GM18498 (cell line): ENCODE measurements at regions not wholly inside any gene's neighbourhood (a gene's known extent, or its start where the extent isn't known, plus 50 kb on each side); places are given as distances from the start of the nearest gene placed in this dataset.

Experiments used
- ATAC-seq: cut with Tn5 transposase; IDR thresholded peaks from one replicate; pipeline ENCODE4 v1.9.1; 2021; ENCODE audit warnings: mild to moderate bottlenecking, moderate library complexity; ENCODE audit not compliant: unreplicated experiment

DNA sequence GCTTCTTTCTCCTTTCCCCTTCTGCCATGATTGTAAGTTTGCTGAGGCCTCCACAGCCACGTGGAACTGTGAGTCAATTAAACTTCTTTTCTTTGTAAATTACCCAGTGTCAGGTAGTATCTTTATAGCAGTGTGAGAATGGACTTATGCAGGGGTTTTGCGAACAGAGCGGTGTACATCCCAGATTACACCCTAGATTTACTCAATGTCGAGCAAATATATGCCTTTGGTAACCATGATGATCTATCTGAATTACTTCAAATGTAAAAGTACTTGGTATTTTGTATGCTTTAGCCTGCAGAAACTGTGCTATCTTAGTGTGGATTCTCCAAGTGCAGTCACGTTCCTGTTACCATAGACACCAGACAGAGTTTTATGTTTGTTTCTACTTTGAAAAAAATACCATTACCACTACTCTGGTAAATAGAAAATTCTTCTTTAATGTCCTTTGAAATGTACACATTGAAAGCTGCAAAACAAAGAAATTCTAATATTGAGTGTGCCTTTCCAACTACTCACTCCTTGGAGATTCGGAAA lies 510.4 kb upstream of the ARGLU1 start:
- no peak for ATAC-seq

DNA sequence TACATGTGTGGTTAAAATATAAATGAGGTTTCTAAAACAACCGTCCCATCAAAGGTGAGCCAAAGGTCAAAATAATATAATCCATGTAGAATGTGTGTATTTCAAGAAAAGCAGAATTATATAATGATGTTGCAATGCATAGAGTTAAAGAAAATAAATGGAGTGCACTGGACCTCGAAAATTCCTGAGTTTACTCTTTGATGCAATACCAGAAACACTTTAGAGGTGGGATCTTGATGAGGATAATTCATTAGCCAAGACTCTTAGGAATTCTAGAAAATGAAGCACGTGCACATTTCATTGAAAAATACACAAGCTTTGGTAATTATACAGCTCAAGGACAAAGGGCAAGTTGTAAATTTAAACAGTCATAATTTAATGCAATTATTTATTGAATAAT lies 508.9 kb upstream of the ARGLU1 start:
- no peak for ATAC-seq

GRCh38 chr13:107075576-107075975 lies 507.6 kb upstream of the ARGLU1 start:
- ATAC-seq = no peak

DNA sequence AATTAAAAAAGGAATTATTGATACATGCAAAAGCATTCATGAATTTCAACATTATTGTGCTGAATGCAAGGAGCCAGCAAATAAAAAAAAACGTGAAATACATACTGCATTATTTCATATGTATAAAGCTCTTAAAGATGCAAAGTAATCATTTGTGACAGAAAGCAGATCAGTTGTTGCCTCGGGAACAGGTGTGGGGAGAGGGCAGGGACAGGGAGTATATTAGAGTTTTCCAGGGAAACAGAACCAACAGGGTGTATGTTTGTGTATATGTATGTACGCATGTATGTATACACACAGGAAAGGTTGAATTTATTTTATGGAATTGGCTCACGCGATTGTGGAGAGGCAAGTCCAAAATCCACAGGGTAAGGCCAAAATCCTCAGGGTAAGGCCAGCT lies 502.9 kb upstream of the ARGLU1 start:
- ATAC-seq = no peak

DNA sequence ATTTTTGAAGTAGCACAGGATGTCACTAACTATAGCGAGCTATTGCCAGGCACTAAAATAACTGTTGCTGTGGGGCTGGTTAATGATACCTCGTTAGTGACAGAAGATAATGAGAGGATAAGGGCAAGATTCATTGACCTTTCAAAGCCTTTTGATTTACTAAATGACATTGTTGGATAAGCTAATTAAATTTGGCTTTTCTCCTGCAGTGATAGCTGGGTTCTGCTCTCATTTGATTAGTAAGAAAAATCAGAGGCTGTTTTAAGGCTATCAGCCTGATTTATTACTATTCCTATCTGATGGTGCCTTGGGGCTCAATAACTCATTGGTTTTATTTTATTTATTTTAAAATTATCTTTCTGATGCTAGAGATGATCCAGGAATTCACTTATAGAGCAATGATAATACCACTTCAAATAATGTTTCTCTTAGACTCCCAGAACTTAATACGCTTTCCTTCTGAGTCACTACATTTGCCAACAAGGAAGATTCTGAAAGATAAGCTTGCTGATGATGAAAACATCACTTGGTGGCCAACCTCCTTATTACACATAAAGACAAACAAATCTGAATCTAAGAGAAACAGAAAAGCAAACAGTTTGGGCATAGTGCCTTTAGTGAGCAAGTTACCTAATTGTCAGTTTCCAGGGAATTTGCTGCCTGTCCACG lies 501.3 kb upstream of the ARGLU1 start:
- no peak for ATAC-seq

DNA sequence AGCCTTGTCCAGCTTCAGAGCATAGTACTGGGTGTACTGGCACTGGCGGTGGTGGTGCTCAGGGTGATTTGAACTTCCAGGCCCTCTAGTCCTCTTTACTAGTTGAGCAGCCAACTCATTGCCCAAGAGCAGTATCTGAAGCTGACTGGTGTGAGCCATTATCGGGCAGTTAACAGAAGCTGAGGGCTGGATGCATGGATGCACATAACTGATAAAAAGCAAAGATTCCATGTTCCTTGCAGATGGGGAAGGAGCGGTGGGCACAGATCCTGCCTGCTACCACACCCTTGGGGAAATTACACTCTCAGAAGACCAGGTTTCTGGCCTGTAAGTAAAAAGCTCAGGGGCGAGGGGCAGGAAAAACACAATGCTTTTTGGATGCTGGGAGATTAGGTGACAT lies 499.4 kb upstream of the ARGLU1 start:
- ATAC-seq = no peak

DNA sequence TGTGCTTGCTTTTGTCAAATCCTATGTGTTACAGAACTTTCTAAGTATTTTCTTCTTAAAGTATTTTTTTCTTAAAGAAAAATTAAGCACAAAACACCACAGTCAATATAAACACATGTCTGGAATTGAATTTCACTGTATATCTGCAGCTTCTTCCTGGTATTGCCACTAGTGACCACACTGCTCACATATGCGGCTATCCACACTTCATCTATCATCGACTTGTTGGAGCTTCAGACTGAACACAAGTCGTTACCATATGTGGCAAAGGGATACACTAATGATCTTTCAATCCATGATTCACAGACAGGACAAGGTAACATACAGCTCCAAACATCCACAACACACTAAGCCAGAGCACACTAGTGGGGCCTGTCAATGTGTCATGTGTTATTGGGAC lies 498.4 kb upstream of the ARGLU1 start:
- no peak for ATAC-seq

- ATAC-seq = no peak
Measured at GRCh38 chr13:107065036-107065435, 497.1 kb upstream of the ARGLU1 start.

GRCh38 chr13:107057028-107057631 lies 489.2 kb upstream of the ARGLU1 start:
- no peak for ATAC-seq

DNA sequence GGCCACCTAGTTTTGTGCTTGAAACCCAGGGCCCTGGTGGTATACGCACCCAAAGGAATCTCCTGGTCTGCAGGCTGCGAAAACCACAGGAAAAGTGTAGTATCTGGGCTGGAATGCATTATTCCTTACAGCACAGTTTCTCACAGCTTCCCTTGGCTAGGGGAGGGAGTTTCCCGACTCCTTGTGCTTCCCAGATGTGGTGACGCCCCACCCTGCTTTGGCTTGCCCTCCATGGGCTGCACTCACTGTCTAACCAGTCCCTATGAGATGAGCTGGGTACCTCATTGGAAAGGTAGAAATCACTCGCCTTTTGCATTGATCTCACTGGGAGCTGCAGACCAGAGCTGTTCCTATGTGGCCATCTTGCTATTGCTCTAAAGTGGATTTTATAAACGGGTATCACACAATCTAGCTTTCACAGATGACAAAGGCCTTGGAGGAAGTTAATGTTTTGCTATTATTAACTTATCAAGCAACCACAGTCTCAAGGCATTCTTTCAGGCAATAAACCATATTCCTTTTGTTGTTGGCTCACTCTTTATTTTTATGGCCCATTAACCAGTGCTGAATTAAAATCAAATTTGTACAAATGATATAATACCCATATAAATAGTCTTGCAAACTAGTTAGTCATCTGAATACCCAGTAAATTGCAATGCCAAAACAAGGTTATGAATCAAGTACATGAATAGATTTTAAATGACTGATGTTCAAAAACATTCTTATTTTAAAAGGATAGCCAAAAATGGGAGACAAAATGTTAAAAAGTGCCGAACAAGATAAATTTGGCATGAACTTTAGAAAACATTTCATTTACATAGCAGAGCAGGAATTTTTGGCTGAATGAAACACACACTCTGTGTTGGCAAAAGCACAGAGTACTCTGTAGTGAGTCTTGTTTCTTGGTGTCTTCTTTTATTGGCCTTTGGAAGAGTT lies 475.4 kb upstream of the ARGLU1 start:
- ATAC-seq = no peak

- ATAC-seq = no peak
Measured at GRCh38 chr13:107035778-107036177, 467.8 kb upstream of the ARGLU1 start.

GRCh38 chr13:107035186-107035585 lies 467.2 kb upstream of the ARGLU1 start:
- ATAC-seq = no peak

- ATAC-seq = no peak
Measured at GRCh38 chr13:107034236-107034872, 466.4 kb upstream of the ARGLU1 start.

- ATAC-seq = no peak
Measured at GRCh38 chr13:107031716-107032115, 463.8 kb upstream of the ARGLU1 start.

DNA sequence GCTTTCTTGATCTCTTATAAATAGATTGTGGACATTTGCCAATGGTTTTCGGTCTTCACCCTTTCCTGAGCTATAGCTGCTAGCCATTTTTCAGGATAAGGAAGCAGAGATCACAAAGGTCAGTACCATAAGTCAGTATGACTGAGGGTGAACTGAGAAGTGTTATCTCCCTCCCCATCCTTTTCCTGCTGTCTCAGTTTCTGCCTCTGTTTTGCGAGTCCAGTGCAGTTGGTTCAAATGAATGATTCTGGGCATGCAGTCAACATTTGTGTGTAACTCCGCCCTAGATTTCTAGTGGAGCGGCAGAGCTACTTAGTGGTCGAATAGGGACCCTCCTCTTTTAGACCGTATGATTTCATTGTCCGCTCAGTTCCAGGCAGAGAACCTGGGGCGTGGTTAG lies 460.8 kb upstream of the ARGLU1 start:
- ATAC-seq = no peak

DNA sequence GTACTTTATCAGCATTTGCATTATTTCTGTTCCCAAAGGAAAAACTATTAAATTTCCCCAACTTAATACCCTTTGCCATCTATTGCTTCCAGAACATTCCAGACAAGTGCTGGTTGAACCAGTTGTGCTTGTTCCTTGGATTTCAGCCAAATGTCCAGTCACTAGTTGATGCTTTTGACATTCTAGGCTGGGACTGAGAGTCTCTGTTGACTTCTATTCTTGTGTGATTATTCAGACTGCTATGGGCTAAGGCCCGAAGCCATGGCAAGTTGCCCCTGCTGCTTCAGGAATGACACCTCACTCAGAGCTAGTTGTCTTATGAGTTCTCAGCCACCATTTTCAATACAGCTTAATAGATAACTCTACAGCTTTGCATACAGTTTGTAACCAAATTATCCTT lies 458.1 kb upstream of the ARGLU1 start:
- no peak for ATAC-seq

DNA sequence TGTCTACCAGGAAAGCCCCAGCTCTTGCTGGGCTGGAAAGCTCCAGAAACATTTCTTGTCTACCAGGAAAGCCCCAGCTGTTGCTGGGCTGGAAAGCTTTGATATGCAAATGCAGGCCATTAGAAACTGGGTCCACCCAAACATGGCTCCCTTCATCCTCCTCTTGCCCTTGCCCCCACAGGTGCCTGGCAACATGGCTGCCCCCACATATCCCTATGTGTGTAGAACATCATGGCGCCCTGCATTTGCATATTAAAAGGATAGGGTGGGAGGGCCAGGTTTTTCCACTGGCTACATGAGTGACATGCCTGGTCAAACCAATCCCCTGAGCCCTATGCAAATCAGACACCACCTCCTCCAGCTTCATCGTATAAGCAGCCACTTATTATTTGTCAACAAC lies 455.4 kb upstream of the ARGLU1 start:
- no peak for ATAC-seq

DNA sequence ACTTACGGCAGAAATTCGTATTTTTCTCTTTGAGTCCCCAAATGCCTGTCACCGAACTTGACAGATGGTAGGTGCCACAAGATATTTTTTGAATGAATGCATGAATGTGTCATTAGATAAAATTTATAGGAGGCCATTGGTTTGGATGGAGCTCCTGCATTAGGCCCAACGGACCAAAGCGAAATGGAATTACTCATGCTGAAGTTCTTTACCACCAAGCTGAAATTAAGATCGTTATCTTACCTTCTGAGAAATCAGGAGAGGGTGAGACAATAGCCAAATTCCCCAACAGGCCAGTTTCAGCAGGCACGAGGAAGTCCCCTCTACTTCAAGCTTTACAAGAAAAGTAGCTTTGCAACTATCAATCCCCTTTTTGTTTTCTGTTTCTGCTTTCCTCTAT lies 452.5 kb upstream of the ARGLU1 start:
- no peak for ATAC-seq

- ATAC-seq = no peak
Measured at GRCh38 chr13:107018285-107018684, 450.3 kb upstream of the ARGLU1 start.

- no peak for ATAC-seq
Measured at GRCh38 chr13:107006661-107007060, 438.7 kb upstream of the ARGLU1 start.

DNA sequence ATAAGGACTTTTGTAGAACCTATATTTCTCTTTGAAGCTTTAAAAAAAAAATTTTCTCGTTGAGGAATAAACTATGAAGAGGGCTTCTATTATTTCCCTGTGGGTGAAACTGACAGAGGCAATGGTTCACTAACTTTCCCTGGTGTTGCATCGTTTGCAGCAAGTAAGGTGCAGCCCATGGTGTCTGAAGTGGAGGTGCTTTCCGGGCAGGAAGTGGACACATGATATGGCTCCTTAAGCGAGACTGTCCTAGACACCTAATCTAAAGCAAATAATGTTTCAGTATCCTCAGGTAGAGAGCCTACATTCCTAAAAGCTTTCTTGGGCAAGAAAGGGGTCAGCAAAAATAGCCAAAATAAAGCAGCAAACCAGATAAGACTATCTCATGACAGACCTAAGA lies 437.6 kb upstream of the ARGLU1 start:
- ATAC-seq = no peak
